MG63 (cell line): ENCODE measurements at regions not wholly inside any gene's neighbourhood (a gene's known extent, or its start where the extent isn't known, plus 50 kb on each side); places are given as distances from the start of the nearest gene placed in this dataset.

ENCODE experiments used
- DNase-seq: peaks from one replicate; pipeline ENCODE4 v3.0.0-alpha.2; 2020
- H3K27me3 ChIP-seq: fragments of 250-450 bp; sonication (Bioruptor Pico); 2 replicates; pipeline ENCODE4 v1.5.1; 2020; ENCODE audit warnings: mild to moderate bottlenecking, moderate library complexity
- H3K36me3 ChIP-seq: fragments of 250-450 bp; sonication (Bioruptor Pico); 2 replicates; pipeline ENCODE4 v1.5.1; 2020; ENCODE audit warnings: mild to moderate bottlenecking, moderate library complexity
- H3K4me3 ChIP-seq: fragments of 250-450 bp; sonication (Bioruptor Pico); 2 replicates; pipeline ENCODE4 v1.5.1; 2020; ENCODE audit warnings: mild to moderate bottlenecking, moderate library complexity
- H3K9me3 ChIP-seq: fragments of 250-450 bp; sonication (Bioruptor Pico); 2 replicates; pipeline ENCODE4 v1.5.1; 2020; ENCODE audit warnings: mild to moderate bottlenecking, moderate library complexity

GRCh38 chr1:209458921-209459320 lies 124.6 kb upstream of the CAMK1G start:
- Histone ChIP-seq H3K36me3 (no peaks in the 10 kb centered on the region), H3K27me3 (no peaks in the 10 kb centered on the region; the same call in 1 of the 2 replicates)

GRCh38 chr1:209461168-209461567 lies 122.3 kb upstream of the CAMK1G start:
- H3K36me3 ChIP-seq, result no peaks in the 10 kb centered on the region

More at GRCh38 chr1:209458921-209459320, 124.6 kb upstream of the CAMK1G start:
- Histone ChIP-seq H3K9me3 (peaks cover 11% of the 10 kb centered on the region), H3K4me3 (no peak overlapping the region)
- DNase-seq, result no peak

GRCh38 chr1:209462433-209462832 lies 121.1 kb upstream of the CAMK1G start:
- DNase-seq, result no peak
- Histone ChIP-seq H3K27me3 (no peaks in the 10 kb centered on the region), H3K4me3 (no peak overlapping the region), H3K36me3 (no peaks in the 10 kb centered on the region), H3K9me3 (peaks cover 11% of the 10 kb centered on the region)

More at GRCh38 chr1:209461168-209461567, 122.3 kb upstream of the CAMK1G start:
- Histone ChIP-seq H3K9me3 (peaks cover 11% of the 10 kb centered on the region), H3K4me3 (no peak overlapping the region), H3K27me3 (no peaks in the 10 kb centered on the region)
- no peak for DNase-seq

GRCh38 chr1:209463441-209463840 lies 120.1 kb upstream of the CAMK1G start:
- Histone ChIP-seq H3K4me3 (no peak overlapping the region), H3K36me3 (no peaks in the 10 kb centered on the region), H3K27me3 (no peaks in the 10 kb centered on the region), H3K9me3 (peaks cover 11% of the 10 kb centered on the region)
- DNase-seq, result no peak

- Histone ChIP-seq H3K27me3 (no peaks in the 10 kb centered on the region; the same call in 1 of the 2 replicates), H3K36me3 (no peaks in the 10 kb centered on the region), H3K4me3 (no peak overlapping the region), H3K9me3 (peaks cover 22% of the 10 kb centered on the region)
- no peak for DNase-seq
Measured at GRCh38 chr1:209473025-209473424, 110.5 kb upstream of the CAMK1G start.

- no peak for DNase-seq
- H3K9me3 ChIP-seq, result no peaks in the 10 kb centered on the region
- H3K36me3 ChIP-seq, result no peaks in the 10 kb centered on the region
- H3K27me3 ChIP-seq, result no peaks in the 10 kb centered on the region
- no peak overlapping the region for H3K4me3 ChIP-seq
Measured at GRCh38 chr1:209480345-209480744, 103.2 kb upstream of the CAMK1G start.

GRCh38 chr1:209483691-209484090 lies 99.8 kb upstream of the CAMK1G start:
- Histone ChIP-seq H3K9me3 (no peaks in the 10 kb centered on the region), H3K27me3 (no peaks in the 10 kb centered on the region), H3K4me3 (no peak overlapping the region), H3K36me3 (no peaks in the 10 kb centered on the region)
- DNase-seq, result no peak

- H3K9me3 ChIP-seq, result no peaks in the 10 kb centered on the region
- H3K36me3 ChIP-seq, result no peaks in the 10 kb centered on the region
- H3K4me3 ChIP-seq, result no peak overlapping the region
- H3K27me3 ChIP-seq, result no peaks in the 10 kb centered on the region
- DNase-seq, result no peak
Measured at GRCh38 chr1:209484429-209484828, 99.1 kb upstream of the CAMK1G start.

GRCh38 chr1:209485167-209485566 lies 98.3 kb upstream of the CAMK1G start:
- no peak overlapping the region for H3K4me3 ChIP-seq
- H3K27me3 ChIP-seq, result no peaks in the 10 kb centered on the region
- H3K9me3 ChIP-seq, result no peaks in the 10 kb centered on the region
- no peaks in the 10 kb centered on the region for H3K36me3 ChIP-seq
- DNase-seq, result peak; percentile 74

GRCh38 chr1:209485751-209486150 lies 97.8 kb upstream of the CAMK1G start:
- Histone ChIP-seq H3K27me3 (no peaks in the 10 kb centered on the region), H3K36me3 (no peaks in the 10 kb centered on the region), H3K4me3 (no peak overlapping the region), H3K9me3 (no peaks in the 10 kb centered on the region)
- no peak for DNase-seq

GRCh38 chr1:209486861-209487593 lies 96.5 kb upstream of the CAMK1G start:
- Histone ChIP-seq H3K9me3 (no peaks in the 10 kb centered on the region), H3K27me3 (no peaks in the 10 kb centered on the region), H3K4me3 (no peak overlapping the region), H3K36me3 (no peaks in the 10 kb centered on the region)
- no peak for DNase-seq

GRCh38 chr1:209490013-209490412 lies 93.5 kb upstream of the CAMK1G start:
- no peaks in the 10 kb centered on the region for H3K9me3 ChIP-seq
- no peak overlapping the region for H3K4me3 ChIP-seq
- no peak for DNase-seq
- H3K36me3 ChIP-seq, result no peaks in the 10 kb centered on the region
- no peaks in the 10 kb centered on the region for H3K27me3 ChIP-seq

GRCh38 chr1:209491031-209491430 lies 92.5 kb upstream of the CAMK1G start:
- Histone ChIP-seq H3K9me3 (peaks cover 6% of the 10 kb centered on the region; the same call in 1 of the 2 replicates), H3K4me3 (no peak overlapping the region), H3K36me3 (no peaks in the 10 kb centered on the region), H3K27me3 (no peaks in the 10 kb centered on the region)
- DNase-seq, result no peak

GRCh38 chr1:209491496-209491895 lies 92.0 kb upstream of the CAMK1G start:
- Histone ChIP-seq H3K4me3 (no peak overlapping the region), H3K9me3 (peaks cover 6% of the 10 kb centered on the region; the same call in 1 of the 2 replicates), H3K36me3 (no peaks in the 10 kb centered on the region), H3K27me3 (no peaks in the 10 kb centered on the region)
- no peak for DNase-seq

GRCh38 chr1:209491897-209492296 lies 91.6 kb upstream of the CAMK1G start:
- Histone ChIP-seq H3K36me3 (no peaks in the 10 kb centered on the region), H3K27me3 (no peaks in the 10 kb centered on the region), H3K4me3 (no peak overlapping the region), H3K9me3 (peaks cover 6% of the 10 kb centered on the region; the same call in 1 of the 2 replicates)
- no peak for DNase-seq

GRCh38 chr1:209493559-209493958 lies 90.0 kb upstream of the CAMK1G start:
- Histone ChIP-seq H3K27me3 (no peaks in the 10 kb centered on the region), H3K9me3 (peaks cover 6% of the 10 kb centered on the region; the same call in 1 of the 2 replicates), H3K4me3 (no peak overlapping the region), H3K36me3 (no peaks in the 10 kb centered on the region)
- no peak for DNase-seq

GRCh38 chr1:209497729-209498128 lies 85.8 kb upstream of the CAMK1G start:
- Histone ChIP-seq H3K27me3 (no peaks in the 10 kb centered on the region), H3K36me3 (no peaks in the 10 kb centered on the region), H3K4me3 (no peak overlapping the region), H3K9me3 (peaks cover 13% of the 10 kb centered on the region; the same call in 1 of the 2 replicates)
- no peak for DNase-seq

GRCh38 chr1:209500993-209501392 lies 82.5 kb upstream of the CAMK1G start:
- peaks cover 7% of the 10 kb centered on the region; the same call in 1 of the 2 replicates for H3K9me3 ChIP-seq
- no peak for DNase-seq
- no peaks in the 10 kb centered on the region for H3K36me3 ChIP-seq
- no peak overlapping the region for H3K4me3 ChIP-seq
- no peaks in the 10 kb centered on the region for H3K27me3 ChIP-seq
